ENCODE measurements at regions not wholly inside any gene's neighbourhood (a gene's known extent, or its start where the extent isn't known, plus 50 kb on each side); places are given as distances from the start of the nearest gene placed in this dataset.
A peak's percentile ranks its signal among the peaks of the same experiment; 100 is the strongest.

DNA sequence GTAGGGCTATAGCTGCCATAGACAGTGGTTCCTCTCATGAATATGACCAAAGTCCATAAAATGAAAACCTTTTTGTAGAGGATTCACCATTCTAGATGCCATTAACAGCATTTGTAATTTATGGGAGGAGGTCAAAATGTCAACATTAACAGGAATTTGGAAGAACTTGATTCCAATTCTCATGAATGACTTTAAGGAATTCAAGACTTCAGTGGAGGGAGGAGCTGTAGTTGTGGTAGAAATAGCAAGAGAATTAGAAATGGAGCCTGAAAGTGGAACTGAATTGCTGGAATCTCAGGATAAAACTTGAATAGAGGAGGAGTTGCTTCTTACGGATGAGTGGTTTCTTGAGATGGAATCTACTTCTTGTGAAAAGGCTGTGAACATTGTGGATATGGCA is 65.4 kb upstream of the ESRRG start:
- TF ChIP-seq POLR2AphosphoS5 (IDR thresholded peaks at IDR 0.05) (no peak), EP300 (IDR thresholded peaks at IDR 0.05) (no peak), POLR2A (IDR thresholded peaks at IDR 0.05; ENCODE audit: low read depth) (no peak)
- TF ChIP-seq, protein P1, sequence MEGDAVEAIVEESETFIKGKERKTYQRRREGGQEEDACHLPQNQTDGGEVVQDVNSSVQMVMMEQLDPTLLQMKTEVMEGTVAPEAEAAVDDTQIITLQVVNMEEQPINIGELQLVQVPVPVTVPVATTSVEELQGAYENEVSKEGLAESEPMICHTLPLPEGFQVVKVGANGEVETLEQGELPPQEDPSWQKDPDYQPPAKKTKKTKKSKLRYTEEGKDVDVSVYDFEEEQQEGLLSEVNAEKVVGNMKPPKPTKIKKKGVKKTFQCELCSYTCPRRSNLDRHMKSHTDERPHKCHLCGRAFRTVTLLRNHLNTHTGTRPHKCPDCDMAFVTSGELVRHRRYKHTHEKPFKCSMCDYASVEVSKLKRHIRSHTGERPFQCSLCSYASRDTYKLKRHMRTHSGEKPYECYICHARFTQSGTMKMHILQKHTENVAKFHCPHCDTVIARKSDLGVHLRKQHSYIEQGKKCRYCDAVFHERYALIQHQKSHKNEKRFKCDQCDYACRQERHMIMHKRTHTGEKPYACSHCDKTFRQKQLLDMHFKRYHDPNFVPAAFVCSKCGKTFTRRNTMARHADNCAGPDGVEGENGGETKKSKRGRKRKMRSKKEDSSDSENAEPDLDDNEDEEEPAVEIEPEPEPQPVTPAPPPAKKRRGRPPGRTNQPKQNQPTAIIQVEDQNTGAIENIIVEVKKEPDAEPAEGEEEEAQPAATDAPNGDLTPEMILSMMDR (IDR thresholded peaks at IDR 0.05), result no peak
- Histone ChIP-seq H3K27me3 (no peaks in the 10 kb centered on the region), H3K27ac (replicated peaks in 1 of 4) (no peak overlapping the region), H3K4me1 (peaks cover 5 to 23% (median 21%) of the 10 kb centered on the region in 4 donors), H3K4me3 (no peak overlapping the region), H3K36me3 (no peaks in the 10 kb centered on the region), H3K9me3 (no peaks in the 10 kb centered on the region)
- no peak for DNase-seq (ENCODE audit: extremely low spot score)
- 96% methylated on average over 1 of the region's 1 CpG for WGBS
- intact Hi-C loops (cut with DNase I), result no loop called here

DNA sequence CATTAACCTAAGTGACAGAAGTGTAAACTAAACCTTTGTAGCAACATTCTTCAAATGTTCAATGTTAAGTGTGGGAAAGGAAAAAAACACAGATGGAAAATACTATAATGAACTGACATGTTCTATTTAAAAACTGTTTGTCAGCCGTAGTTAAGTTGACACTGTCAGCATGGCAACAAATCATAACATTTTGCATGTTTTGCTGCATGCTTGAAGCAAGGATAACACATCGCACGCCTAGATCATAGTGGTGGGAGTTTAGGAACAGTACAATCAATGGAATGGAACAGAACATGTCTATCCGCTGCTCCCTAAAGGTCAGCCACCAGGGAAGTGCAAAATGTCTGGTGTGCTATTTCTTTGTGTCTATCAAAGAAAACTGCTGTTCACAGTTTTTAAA is 62.5 kb upstream of the ESRRG start:
- 27% methylated on average over 4 of the region's 4 CpGs for WGBS
- Histone ChIP-seq H3K27me3 (no peaks in the 10 kb centered on the region), H3K27ac (replicated peaks in 1 of 4) (peak overlapping the region; percentile 62 to 77 (median 73)), H3K9me3 (no peaks in the 10 kb centered on the region), H3K36me3 (no peaks in the 10 kb centered on the region), H3K4me3 (peak overlapping the region; percentile 30 to 44 (median 36)), H3K4me1 (peaks cover 5 to 24% (median 19%) of the 10 kb centered on the region in 4 donors)
- no peak for DNase-seq (ENCODE audit: extremely low spot score)
- intact Hi-C loops (cut with DNase I), result no loop called here
- no peak for TF ChIP-seq EP300 (IDR thresholded peaks at IDR 0.05)
- no peak for TF ChIP-seq POLR2A (IDR thresholded peaks at IDR 0.05; ENCODE audit: low read depth)
- TF ChIP-seq, protein P1 (IDR thresholded peaks at IDR 0.05), result no peak
- no peak for TF ChIP-seq POLR2AphosphoS5 (IDR thresholded peaks at IDR 0.05)

DNA sequence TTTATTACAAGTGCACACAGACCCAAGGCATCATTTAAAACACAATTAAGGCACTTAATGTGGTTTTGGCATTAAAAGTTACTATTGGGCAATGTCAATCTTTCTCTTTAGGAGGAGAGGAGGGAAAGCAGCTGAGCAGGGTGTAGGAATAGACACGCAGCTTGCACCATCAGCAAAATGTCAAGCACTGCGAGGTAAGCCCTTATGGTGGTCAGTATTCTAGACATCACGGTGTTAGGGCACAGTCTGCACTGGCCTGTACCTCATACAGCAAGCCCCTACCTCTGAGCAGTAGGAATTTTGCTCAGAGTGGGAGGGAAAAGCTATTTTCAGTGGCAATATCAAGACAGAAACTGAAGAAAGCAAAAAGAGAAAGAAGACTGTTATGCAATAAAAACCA is 62.0 kb upstream of the ESRRG start:
- DNase-seq (ENCODE audit: extremely low spot score), result no peak
- H3K4me3 ChIP-seq, result peak overlapping the region; percentile 30 to 44 (median 36)
- no peaks in the 10 kb centered on the region for H3K27me3 ChIP-seq
- 37% methylated on average over 3 of the region's 3 CpGs for WGBS
- H3K27ac ChIP-seq (replicated peaks in 1 of 4), result peak overlapping the region; percentile 62 to 77 (median 73)
- peaks cover 5 to 24% (median 19%) of the 10 kb centered on the region in 4 donors for H3K4me1 ChIP-seq
- no peaks in the 10 kb centered on the region for H3K9me3 ChIP-seq
- no peaks in the 10 kb centered on the region for H3K36me3 ChIP-seq
- TF ChIP-seq, protein P1 (IDR thresholded peaks at IDR 0.05), result no peak
- TF ChIP-seq POLR2AphosphoS5 (IDR thresholded peaks at IDR 0.05), result no peak
- TF ChIP-seq POLR2A (IDR thresholded peaks at IDR 0.05; ENCODE audit: low read depth), result no peak
- TF ChIP-seq EP300 (IDR thresholded peaks at IDR 0.05), result no peak
- intact Hi-C loops (cut with DNase I), result no loop called here

DNA sequence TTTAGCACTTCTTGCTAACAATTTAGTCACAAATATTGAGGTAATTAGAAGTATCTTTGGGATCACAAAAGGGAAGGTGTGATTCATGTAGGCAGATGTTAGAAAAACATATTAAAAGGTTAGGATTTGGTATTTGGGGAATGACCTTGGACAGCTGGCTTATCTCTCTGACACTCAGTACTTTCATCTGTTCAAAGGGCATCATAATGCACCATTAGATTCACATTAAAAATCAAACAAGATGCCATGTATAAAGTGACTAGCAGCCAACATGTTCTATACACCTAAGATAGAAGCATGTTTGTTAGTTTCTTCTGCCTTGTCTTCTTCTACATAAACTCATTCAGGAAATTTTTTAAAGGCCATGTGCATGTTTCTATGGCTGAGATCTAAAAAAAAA is 56.5 kb upstream of the ESRRG start:
- TF ChIP-seq POLR2AphosphoS5 (IDR thresholded peaks at IDR 0.05), result no peak
- TF ChIP-seq POLR2A (IDR thresholded peaks at IDR 0.05; ENCODE audit: low read depth), result no peak
- no peak for TF ChIP-seq EP300 (IDR thresholded peaks at IDR 0.05)
- TF ChIP-seq, protein P1 (IDR thresholded peaks at IDR 0.05), result no peak
- no peak for DNase-seq (ENCODE audit: extremely low spot score)
- Histone ChIP-seq H3K4me3 (no peak overlapping the region), H3K36me3 (no peaks in the 10 kb centered on the region), H3K27ac (replicated peaks in 1 of 4) (no peak overlapping the region), H3K4me1 (peaks cover 0 to 11% (median 9%) of the 10 kb centered on the region in 4 donors), H3K27me3 (no peaks in the 10 kb centered on the region), H3K9me3 (no peaks in the 10 kb centered on the region)
- intact Hi-C loops (cut with DNase I), result no loop called here

DNA sequence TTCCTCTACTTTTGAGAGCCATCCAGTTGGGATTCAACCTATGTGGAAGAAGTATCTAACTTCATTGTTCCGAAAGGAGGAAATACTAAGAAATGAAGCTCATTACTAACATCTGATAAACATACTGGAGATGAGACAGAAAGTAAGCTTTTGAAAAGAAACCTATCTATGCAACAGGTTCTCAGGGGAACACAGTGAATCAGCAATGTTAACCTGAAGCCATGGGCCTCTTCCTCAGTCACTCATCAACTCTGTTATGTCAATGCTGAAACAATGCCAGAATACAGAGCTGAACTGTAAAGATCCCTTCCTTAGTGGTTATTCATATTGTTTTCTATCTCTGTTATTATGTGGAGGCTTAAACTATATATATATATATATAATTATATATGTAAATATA is 55.5 kb upstream of the ESRRG start:
- Histone ChIP-seq H3K27ac (replicated peaks in 1 of 4) (no peak overlapping the region), H3K4me3 (no peak overlapping the region), H3K36me3 (no peaks in the 10 kb centered on the region), H3K4me1 (peaks cover 0 to 8% (median 7%) of the 10 kb centered on the region in 4 donors), H3K9me3 (no peaks in the 10 kb centered on the region), H3K27me3 (no peaks in the 10 kb centered on the region)
- WGBS, result 50% methylated on average over 1 of the region's 1 CpG
- no peak for TF ChIP-seq EP300 (IDR thresholded peaks at IDR 0.05)
- TF ChIP-seq, protein P1 (IDR thresholded peaks at IDR 0.05), result no peak
- no peak for TF ChIP-seq POLR2A (IDR thresholded peaks at IDR 0.05; ENCODE audit: low read depth)
- no peak for TF ChIP-seq POLR2AphosphoS5 (IDR thresholded peaks at IDR 0.05)
- intact Hi-C loops (cut with DNase I), result no loop called here
- DNase-seq (ENCODE audit: extremely low spot score), result no peak
